ENCODE measurements at regions not wholly inside any gene's neighbourhood (a gene's known extent, or its start where the extent isn't known, plus 50 kb on each side); places are given as distances from the start of the nearest gene placed in this dataset.
A peak's percentile ranks its signal among the peaks of the same experiment; 100 is the strongest.

GRCh38 chr7:149714081-149714909, 59.1 kb downstream of the ZNF467 start:
- TF ChIP-seq POLR2AphosphoS5 (IDR thresholded peaks at IDR 0.05) (no peak), POLR2A (IDR thresholded peaks at IDR 0.05) (no peak)
- 3% methylated on average over 66 of the region's 88 CpGs for WGBS
- Histone ChIP-seq H3K27me3 (replicated peaks; ENCODE audit: insufficient read depth) (no peaks in the 10 kb centered on the region), H3K4me3 (peak overlapping the region; percentile 62 to 79), H3K27ac (peak overlapping the region; percentile 47 to 77), H3K9me3 (no peaks in the 10 kb centered on the region), H3K36me3 (no peaks in the 10 kb centered on the region), H3K4me1 (replicated peaks) (peaks cover 4% of the 10 kb centered on the region)
- intact Hi-C loops (cut with DNase I), result loop anchor here (1.0 kb wide), 1 partner anchor 90 kb away; no protein-coding TSS in a partner anchor
- DNase-seq (ENCODE audit: low spot score), result peak; percentile 87

GRCh38 chr7:149713731-149714068, 59.7 kb downstream of the ZNF467 start:
- no peak for TF ChIP-seq POLR2AphosphoS5 (IDR thresholded peaks at IDR 0.05)
- no peak for TF ChIP-seq CTCF (IDR thresholded peaks at IDR 0.05)
- no peak for TF ChIP-seq POLR2A (IDR thresholded peaks at IDR 0.05)
- DNase-seq (ENCODE audit: low spot score), result no peak
- H3K4me3 ChIP-seq, result peak overlapping the region; percentile 62 to 79
- intact Hi-C loops (cut with DNase I), result loop anchor here (1.0 kb wide), 1 partner anchor 89 kb away; no protein-coding TSS in a partner anchor
- no peaks in the 10 kb centered on the region for H3K36me3 ChIP-seq
- no peaks in the 10 kb centered on the region for H3K27me3 ChIP-seq (replicated peaks; ENCODE audit: insufficient read depth)
- no peak overlapping the region for H3K27ac ChIP-seq
- no peaks in the 10 kb centered on the region for H3K9me3 ChIP-seq
- 51% methylated on average over 20 of the region's 26 CpGs for WGBS
- H3K4me1 ChIP-seq (replicated peaks), result peaks cover 4% of the 10 kb centered on the region

- no peak for TF ChIP-seq CTCF (IDR thresholded peaks at IDR 0.05)
- TF ChIP-seq POLR2AphosphoS5 (IDR thresholded peaks at IDR 0.05), result no peak
- TF ChIP-seq POLR2A (IDR thresholded peaks at IDR 0.05), result no peak
- no peaks in the 10 kb centered on the region for H3K27me3 ChIP-seq (replicated peaks; ENCODE audit: insufficient read depth)
- peaks cover 4% of the 10 kb centered on the region for H3K4me1 ChIP-seq (replicated peaks)
- H3K4me3 ChIP-seq, result no peak overlapping the region
- H3K9me3 ChIP-seq, result no peaks in the 10 kb centered on the region
- intact Hi-C loops (cut with DNase I), result no loop called here
- no peaks in the 10 kb centered on the region for H3K36me3 ChIP-seq
- 82% methylated on average over 14 of the region's 16 CpGs for WGBS
- no peak overlapping the region for H3K27ac ChIP-seq
- no peak for DNase-seq (ENCODE audit: low spot score)
Observed at GRCh38 chr7:149713061-149713730, 60.2 kb downstream of the ZNF467 start.

- TF ChIP-seq POLR2AphosphoS5 (IDR thresholded peaks at IDR 0.05) (no peak), CTCF (IDR thresholded peaks at IDR 0.05) (no peak), POLR2A (IDR thresholded peaks at IDR 0.05) (no peak)
- Histone ChIP-seq H3K27ac (no peak overlapping the region), H3K27me3 (replicated peaks; ENCODE audit: insufficient read depth) (no peaks in the 10 kb centered on the region), H3K4me1 (replicated peaks) (no peaks in the 10 kb centered on the region), H3K4me3 (no peak overlapping the region), H3K9me3 (no peaks in the 10 kb centered on the region), H3K36me3 (no peaks in the 10 kb centered on the region)
- WGBS, result 94% methylated on average over 7 of the region's 7 CpGs
- intact Hi-C loops (cut with DNase I), result no loop called here
- no peak for DNase-seq (ENCODE audit: low spot score)
Observed at GRCh38 chr7:149708026-149708425, 65.4 kb downstream of the ZNF467 start.

- TF ChIP-seq CTCF (IDR thresholded peaks at IDR 0.05), result no peak
- peak; percentile 33 for TF ChIP-seq POLR2AphosphoS5 (IDR thresholded peaks at IDR 0.05)
- WGBS, result 0% methylated on average over 1 of the region's 1 CpG
- Histone ChIP-seq H3K4me1 (replicated peaks) (no peaks in the 10 kb centered on the region), H3K27ac (no peak overlapping the region), H3K4me3 (no peak overlapping the region), H3K27me3 (replicated peaks; ENCODE audit: insufficient read depth) (no peaks in the 10 kb centered on the region), H3K9me3 (no peaks in the 10 kb centered on the region), H3K36me3 (no peaks in the 10 kb centered on the region)
- DNase-seq (ENCODE audit: low spot score), result no peak
- intact Hi-C loops (cut with DNase I), result no loop called here
Observed at GRCh38 chr7:149707448-149707886, 65.9 kb downstream of the ZNF467 start.

Data from prostate gland (tissue), 2 donors.